Stimulated activated CD4-positive, alpha-beta T cell treated with anti-CD3 and anti-CD28 coated beads, Interleukin-15, amount 100 ng/mL, for 24 hours (primary cell): ENCODE measurements at regions not wholly inside any gene's neighbourhood (a gene's known extent, or its start where the extent isn't known, plus 50 kb on each side); places are given as distances from the start of the nearest gene placed in this dataset.
A peak's percentile ranks its signal among the peaks of the same experiment; 100 is the strongest.

Experiments used
- DNase-seq: peaks from one replicate; pipeline ENCODE4 v3.0.0-alpha.2; 2020

GRCh38 chr17:77479372-77480198 is 338.8 kb downstream of the SEC14L1 start:
- DNase-seq, result no peak

DNA sequence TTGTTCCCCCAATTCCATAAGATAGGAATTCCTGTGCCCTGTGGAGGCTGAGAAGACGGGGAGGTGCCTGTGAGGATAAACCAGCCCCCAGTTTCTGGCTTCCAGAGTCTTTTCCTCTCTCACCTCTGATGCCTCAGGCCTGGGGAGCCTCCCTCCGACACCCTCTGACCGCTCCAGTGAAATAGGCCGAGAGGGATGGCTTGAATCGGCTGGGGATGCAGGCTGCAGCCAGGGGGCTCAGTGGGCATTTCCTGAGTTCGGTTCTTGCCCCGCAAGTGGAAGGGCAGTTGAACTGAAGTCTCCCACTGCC is 339.4 kb downstream of the SEC14L1 start:
- DNase-seq, result no peak

GRCh38 chr17:77480509-77481215 is 339.9 kb downstream of the SEC14L1 start:
- DNase-seq, result no peak

DNA sequence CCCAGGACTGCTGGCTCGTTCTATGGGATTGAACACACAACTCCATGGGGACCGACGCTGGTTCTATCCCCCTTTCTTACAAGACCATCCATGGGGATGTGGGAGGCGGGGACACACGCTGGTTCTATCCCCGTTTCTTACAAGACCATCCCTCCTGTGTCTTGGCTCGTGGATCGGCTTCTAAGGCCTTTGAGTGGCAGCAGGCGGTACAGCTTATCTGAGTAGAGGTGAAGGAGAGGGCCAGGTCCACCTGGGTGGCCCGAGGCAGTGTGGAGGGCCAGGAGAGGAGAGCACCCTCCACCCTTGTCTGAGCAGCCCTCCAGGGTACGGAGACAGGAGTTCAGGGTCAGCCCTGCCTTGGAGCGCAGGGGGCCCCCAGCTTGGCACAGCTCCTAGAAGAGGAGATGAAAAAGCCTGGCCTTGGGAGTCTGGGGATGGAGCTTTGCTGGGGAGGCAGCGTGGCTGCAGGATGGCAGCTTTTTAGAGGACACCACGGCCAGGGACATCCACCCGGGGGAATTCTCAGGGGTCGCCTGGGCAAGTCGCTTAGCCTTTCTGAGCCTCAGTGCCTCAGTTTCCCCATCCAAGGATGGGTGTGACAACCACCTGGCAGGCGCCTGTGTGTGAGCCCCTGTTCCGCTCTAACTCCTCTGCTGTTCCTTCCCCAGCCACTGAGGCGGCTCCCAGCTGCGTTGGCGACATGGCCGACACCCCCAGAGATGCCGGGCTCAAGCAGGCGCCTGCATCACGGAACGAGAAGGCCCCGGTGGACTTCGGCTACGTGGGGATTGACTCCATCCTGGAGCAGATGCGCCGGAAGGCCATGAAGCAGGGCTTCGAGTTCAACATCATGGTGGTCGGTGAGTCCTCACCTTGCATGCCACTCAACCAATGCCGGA is 341.0 kb downstream of the SEC14L1 start:
- no peak for DNase-seq

DNA sequence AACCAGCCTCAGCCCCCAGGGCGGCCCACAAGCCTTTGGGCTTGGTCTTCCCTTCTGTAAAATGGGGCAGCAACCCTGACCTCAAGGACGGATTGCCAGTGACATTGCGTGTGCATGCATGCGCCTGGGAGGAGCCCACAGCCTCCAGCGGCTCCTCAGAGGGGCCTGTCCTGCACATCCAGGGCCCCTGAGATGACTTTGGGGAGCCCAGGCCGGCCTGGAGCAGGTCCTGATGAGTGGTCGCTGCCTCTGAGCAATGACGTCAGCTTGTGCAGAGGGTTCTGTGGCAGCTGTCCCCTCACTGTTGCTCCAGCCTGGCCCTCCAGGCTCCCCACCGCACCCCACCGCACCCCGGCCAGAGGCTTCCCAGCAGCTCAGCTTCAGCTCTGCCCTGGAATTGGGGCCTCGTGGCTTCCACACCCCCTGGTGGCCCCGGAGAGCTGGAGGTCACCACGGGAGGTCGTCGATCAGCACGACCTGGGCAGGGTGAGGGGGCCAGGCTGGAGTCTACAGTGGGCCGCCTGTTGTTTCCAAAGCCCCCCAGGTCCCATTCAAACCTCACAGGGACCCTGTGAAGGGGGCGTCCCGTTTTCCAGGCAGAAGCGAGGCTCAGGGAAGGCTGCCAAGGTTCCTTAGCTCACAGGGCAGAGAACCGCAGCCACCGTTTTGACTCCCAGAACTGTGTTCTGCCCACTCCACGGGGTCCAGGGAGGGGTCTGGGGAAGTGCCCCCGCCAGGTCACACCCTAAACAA is 341.8 kb downstream of the SEC14L1 start:
- no peak for DNase-seq

- DNase-seq, result no peak
Observed at GRCh38 chr17:77483128-77483598, 342.4 kb downstream of the SEC14L1 start.

DNA sequence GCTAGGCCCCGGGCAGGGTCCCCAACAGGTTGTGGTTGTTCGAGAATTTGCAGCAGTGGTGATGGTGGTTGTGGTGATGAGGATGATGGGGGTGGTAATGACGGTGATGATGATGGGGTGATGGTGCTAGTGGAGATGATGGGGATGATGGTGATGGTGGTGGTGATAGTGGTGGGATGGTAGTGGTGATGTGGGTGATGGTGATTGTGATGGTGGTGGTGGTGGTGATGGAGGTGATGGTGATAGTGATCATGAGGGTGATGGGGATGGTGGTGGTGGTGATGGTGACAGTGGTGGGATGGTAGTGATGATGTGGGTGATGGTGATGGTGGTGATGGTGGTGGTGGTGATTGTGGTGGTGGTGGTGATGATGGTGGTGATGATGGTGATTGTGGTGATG is 343.3 kb downstream of the SEC14L1 start:
- no peak for DNase-seq

GRCh38 chr17:77485089-77485833 is 344.5 kb downstream of the SEC14L1 start:
- no peak for DNase-seq

- DNase-seq, result no peak
Observed at GRCh38 chr17:77487211-77487629, 346.5 kb downstream of the SEC14L1 start.

DNA sequence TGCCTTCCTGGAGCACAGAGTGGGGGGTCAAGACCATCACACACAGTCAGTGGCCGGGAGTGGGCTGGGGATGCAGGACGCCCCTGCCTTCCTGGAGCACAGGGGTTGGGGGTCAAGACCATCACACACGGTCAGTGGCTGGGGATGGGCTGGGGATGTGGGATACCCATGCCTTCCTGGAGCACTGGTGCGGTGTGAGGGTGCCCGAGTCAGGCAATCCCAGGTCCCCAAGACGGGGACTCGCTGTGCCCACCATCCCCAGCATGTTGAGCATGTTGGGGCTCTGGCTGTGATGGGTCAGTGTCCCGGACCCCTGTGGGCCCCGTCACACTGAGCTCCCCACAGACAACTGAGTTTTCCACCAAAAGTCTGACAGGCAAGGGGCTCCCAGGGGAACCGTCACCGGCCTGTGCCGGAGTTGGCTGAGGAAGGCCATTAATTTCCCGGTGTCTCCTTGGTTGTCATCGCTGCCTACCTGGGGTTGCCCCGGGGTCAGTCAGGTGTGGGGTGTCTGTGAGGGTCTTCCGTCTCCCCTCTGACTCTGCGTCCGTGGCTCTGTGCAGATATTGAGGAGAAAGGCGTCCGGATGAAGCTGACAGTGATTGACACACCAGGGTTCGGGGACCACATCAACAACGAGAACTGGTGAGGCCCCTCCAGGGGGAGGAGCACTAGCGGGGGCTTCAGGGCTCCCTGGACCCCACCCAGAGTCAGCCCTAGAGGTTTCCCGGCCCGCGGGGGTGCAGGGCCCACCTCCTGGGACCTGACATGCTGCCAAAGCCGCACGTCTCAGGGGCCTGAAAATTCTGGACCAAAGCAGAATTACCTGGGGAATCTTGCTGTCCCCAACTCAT is 347.1 kb downstream of the SEC14L1 start:
- no peak for DNase-seq

GRCh38 chr17:77488531-77489238 is 347.9 kb downstream of the SEC14L1 start:
- no peak for DNase-seq

DNA sequence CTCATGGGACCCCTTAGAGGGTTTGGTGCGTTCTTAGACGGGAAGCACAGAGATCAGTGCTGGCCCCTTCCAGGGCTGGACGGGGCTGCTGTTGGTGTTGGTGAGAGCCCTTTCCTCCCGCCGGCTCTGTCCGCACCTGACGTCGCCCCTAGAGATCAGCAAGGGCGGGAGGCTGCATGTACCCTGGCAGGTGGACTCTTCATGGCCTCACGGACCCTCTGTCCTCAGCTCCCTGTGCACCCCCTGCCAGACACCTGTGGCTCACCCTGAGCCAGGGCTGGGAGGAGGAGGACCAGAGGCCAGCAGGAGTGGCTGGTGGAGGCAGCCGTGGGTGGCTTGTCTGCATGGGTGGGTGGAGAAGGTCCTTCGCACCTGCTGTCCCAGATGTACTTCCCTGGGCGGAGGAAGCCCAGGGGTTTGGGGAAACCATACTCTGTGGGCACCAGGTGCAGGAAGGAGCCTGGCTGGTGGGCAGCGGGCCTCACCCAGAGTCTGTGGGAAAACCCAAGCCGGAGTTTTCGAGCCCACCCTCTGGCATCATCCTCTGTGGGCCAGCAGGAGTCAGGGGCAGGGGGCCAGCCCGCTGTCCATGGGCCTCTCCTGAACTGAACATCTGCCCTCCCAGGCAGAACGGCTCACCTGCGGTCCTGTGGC is 348.6 kb downstream of the SEC14L1 start:
- DNase-seq, result no peak

DNA sequence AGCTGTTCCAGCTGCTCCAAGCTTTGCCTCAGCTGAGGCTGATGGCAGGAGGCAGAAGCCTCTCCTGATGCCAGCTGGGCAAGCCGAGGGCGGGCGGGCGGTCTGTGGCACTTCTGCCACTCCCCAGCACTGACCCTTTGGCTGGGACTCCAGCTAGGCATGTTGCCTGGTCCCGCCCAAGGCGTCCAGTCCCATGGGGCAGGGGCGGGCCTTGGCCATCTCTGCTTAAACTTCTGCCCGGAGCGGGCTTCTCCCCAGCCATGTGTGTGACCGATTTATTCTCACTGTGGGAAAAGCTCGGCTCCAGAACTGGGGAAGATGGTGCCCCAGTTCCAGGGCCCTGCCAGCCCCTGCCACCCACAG is 349.1 kb downstream of the SEC14L1 start:
- DNase-seq, result no peak

GRCh38 chr17:77490361-77491183 is 349.8 kb downstream of the SEC14L1 start:
- DNase-seq, result no peak

GRCh38 chr17:77491921-77492445 is 351.2 kb downstream of the SEC14L1 start:
- no peak for DNase-seq

DNA sequence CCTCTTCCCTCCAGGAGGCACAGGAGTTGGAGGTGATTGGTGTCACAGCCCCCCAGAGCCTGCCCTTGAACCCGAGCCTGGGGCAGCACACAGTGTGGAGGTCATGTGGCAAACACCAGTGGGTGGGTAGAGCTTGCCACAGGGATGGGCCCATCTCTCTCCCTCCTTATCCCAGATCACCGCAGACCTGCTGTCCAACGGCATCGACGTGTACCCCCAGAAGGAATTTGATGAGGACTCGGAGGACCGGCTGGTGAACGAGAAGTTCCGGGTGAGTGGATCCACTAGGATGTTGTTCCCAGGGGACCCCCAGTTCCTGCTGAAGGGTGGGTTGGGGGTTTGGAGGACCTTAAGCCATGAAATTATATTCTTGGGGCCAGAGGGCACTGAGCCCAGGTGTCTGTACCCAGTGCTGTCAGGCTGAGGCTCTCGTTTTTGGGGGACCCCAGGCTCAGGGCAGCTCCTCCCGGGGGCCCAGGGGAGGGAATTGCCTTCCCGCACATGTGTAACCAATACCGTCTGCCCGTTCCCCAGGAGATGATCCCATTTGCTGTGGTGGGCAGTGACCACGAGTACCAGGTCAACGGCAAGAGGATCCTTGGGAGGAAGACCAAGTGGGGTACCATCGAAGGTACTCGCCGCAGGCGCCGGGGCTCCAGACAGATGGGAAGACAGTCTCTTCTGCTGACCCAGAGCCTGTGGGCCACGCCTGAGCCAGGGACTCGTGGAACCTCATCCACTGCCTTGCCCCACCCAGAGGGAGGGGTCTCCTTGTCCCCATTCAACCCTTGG is 351.9 kb downstream of the SEC14L1 start:
- no peak for DNase-seq

DNA sequence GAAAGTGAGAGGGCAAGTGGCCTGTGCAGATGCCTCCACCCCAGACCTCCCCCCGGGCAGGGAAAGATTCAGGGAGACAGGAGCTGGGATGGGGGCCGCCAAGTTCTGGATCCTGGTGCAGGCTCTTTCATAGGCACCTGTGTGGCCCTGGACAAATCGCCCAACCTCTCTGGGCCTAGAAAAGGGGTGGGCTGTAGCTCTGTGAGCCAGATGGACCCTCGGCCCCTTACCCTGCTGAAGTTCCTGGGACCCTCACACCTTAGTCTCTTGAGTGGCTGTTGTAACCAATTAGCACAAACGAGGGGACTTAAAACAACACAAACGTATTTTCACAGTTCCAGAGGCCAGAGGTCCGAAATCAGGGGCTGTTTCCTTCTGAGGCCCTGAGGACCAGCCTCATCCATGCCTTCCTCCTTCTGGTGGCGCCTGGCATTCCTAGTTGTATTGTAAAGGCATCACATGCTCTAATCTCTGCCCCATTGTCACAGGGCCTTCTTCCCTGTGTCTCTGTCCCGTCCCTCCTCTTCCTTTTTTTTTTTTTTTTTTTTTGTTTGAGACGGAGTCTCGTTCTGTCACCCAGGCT is 352.6 kb downstream of the SEC14L1 start:
- peak; percentile 3 for DNase-seq
